ENCODE measurements at regions not wholly inside any gene's neighbourhood (a gene's known extent, or its start where the extent isn't known, plus 50 kb on each side); places are given as distances from the start of the nearest gene placed in this dataset.
"Not testable (repeated sequence)": the region's sequence is repeated elsewhere in the genome, so short reads cannot be mapped to it uniquely, and the experiment has no call there.

DNA sequence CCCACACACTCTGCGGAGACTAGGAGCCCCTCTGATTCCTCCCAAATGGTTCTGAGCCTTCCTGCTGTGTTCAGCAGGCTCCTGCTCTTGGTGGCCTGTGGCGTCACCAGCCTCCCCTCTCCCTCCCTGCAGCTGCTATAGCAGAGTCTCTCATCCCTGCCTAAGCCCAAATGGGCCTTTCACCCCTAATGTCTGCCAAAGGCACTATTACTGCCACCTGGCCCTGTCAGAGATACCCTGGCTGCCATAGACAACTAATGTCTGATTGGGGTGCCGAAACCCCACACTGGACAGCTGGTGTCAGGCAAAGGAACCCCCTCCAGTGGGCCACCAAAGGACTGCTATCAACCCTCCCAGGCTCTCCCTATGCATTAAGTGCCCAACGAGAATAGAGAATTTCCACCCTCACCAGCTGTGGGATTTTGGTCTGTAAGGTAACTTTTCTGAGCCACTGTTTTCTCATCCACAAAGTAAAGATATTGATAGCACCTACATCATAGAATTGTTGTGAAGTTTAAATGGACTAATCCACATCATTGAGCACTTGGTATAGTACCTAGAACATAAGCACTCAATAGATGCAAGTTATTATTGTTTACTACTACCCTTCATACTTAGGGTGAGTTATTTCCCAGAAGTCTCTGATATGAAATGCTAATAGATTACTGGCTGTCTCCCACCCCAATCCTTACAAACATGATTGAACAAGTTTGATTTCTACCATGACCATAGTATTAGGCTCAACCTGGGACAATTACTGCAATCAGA, 421.3 kb downstream of the MID1IP1 start:
- DNase-seq (ENCODE audit: low spot score): no peak

- no peak for DNase-seq (ENCODE audit: low spot score)
These were observed 425.0 kb downstream of the MID1IP1 start for GRCh38 chrX:39226251-39226650.

DNA sequence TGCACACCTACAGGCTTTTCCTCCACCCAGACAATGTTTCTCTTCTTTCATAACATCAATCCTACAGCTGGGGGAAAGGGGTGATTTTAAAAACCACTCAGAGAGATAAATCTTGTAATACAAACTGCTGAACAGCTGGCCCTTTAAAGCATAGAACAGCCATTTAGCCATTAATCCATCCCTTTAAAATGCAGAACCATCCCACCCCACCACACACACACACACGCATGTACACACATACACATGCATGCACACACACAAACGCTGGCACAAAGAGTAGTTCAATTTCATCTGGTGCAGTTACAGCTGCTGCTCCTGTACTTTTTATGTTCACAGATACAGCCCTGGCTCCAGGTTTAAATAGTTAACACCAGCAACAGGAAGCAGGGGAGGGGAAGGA, 426.1 kb downstream of the MID1IP1 start:
- DNase-seq (ENCODE audit: low spot score): no peak

- no peak for DNase-seq (ENCODE audit: low spot score)
These were observed 436.7 kb downstream of the MID1IP1 start for GRCh38 chrX:39238006-39238405.

GRCh38 chrX:39242187-39242586, 440.9 kb downstream of the MID1IP1 start:
- DNase-seq (ENCODE audit: low spot score): peak; percentile 70

- no peak for DNase-seq (ENCODE audit: low spot score)
These were observed 442.9 kb downstream of the MID1IP1 start for GRCh38 chrX:39244147-39244546.

DNA sequence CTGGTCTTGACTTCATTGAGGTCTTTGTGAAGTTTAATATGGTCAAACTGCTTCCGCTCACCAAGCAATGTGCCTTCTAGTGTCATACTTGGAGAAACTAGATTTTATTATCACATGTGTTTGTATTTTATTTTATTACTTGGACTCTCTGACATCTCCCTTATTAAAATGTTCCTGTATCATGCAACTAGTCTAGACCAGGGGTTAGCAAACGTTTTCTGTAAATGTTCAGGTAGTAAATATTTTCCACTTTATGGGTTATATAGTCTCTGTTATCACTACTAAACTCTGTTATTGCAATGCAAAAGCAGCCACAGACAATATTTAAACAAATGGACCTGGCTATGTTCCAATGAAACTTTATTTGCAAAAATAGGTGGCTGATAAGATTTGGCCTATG, 443.8 kb downstream of the MID1IP1 start:
- DNase-seq (ENCODE audit: low spot score): no peak

DNA sequence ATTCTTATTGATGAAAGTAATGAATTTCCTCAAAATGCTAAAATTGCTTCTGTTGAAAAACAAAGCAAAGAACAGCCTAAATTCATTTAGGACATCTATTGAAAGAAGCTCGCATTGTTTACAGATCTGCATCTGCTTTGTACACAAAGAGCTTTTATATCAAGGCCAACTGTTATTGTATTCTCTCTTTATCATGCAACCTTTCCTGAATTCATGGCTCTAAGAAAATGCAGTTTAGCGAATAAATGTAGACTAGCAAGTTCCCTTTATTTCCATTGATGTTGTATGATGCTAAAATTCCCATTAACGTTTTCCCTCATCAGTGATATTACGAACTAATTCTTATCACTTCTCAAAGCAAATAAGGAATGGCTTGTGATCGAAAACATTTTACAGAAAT, 446.3 kb downstream of the MID1IP1 start:
- DNase-seq (ENCODE audit: low spot score): no peak

- DNase-seq (ENCODE audit: low spot score): no peak
These were observed 447.1 kb downstream of the MID1IP1 start for GRCh38 chrX:39248330-39248729.

DNA sequence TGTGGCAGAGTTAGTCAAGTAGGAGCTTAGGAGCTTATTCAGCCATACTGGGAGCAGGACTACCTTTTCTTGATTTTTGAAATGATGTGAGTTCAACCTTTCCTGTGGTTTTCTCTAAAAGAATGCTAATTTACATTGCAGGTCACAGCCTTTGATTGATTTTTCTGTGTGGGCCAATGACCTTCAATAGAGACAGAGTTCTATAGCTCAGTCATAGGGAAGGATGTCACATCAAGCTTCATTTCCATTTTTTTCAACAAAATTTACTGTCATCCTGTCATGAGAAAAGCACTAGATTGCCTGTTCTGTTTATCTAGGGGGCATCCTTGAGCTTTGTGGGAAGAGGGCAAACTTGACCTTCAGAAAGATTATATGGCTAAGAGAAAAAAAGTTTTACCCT, 448.7 kb downstream of the MID1IP1 start:
- DNase-seq (ENCODE audit: low spot score): no peak

DNA sequence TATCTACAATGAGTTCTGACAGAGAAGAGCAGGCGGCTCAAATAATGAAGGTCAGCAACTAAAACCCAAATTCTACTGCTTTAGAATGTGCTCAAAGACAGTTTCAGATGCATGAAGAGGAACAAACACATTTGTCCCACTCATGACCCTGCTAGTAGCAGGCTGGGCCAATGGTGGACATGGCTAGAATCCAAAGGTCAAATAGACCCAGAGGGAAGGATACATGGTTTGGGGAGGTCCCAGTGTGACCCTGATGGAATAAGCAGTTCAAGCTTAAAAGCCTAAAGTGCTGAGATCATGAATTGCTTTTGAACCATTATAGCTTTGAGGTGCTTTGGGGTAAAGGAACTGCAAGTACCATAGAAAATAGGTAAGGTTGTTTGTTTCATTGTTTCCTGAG, 450.7 kb downstream of the MID1IP1 start:
- DNase-seq (ENCODE audit: low spot score): no peak

DNA sequence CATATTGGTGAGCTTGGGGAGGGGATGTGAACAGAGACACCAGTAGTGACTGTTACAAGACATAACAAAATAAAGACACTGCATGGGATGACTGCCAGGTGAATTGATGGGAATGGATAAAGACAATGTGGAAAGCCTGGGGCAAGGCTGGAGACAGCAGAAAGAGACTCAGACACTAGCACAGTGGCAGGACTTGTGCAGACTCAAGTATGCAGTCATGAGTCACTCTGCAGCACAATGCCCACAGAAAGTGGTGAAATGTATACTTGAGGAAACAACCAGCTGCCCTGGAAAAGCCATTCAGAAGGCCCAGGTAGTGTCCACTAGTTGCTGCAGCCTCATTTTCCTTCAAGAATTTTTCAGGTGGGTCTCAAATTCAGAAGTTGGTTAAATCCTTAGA, 452.3 kb downstream of the MID1IP1 start:
- DNase-seq (ENCODE audit: low spot score): no peak

DNA sequence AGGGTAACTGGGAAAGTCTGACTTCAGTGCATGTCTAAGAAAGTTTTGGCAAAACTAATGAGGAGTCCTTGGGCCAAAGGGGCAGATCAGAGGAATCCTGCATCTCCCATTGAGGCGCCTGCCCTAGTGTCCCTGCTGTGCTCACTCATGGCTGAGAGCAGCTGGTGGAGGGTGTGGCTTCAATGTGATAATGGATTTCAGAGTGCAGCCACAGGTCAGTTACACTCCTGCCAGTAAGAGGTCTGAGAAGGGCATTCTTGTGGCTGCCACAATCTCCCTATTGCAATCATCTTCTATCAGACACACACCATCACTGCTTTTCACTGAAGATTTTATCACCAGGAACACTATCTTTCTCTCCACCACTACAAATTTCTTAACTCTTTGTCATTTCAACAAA, 457.1 kb downstream of the MID1IP1 start:
- peak; percentile 19 for DNase-seq (ENCODE audit: low spot score)

GRCh38 chrX:39260965-39261364, 459.7 kb downstream of the MID1IP1 start:
- no peak for DNase-seq (ENCODE audit: low spot score)

- DNase-seq (ENCODE audit: low spot score): peak; percentile 25
These were observed 460.3 kb downstream of the MID1IP1 start for GRCh38 chrX:39261446-39262147.

- DNase-seq (ENCODE audit: low spot score): no peak
These were observed 461.4 kb downstream of the MID1IP1 start for GRCh38 chrX:39262641-39263040.

DNA sequence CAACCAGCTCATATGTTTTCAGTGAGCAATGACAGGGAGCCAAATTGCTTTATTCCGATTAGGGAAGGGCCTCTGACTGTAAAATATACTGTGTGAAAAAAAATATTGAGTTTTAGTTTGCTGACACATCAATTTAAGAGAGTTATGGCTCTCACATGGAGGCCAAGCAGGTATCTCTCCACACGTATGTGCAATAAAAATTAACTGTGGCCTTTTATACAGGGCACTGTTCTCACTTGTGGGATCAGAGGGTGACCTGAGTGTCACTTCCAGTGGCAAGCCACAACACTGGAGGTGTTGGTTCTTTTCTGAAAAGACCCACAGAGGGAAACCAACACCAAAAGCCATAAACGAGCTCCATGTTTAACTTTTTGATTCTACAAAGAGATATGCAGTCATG, 462.8 kb downstream of the MID1IP1 start:
- no peak for DNase-seq (ENCODE audit: low spot score)

- no peak for DNase-seq (ENCODE audit: low spot score)
These were observed 465.9 kb downstream of the MID1IP1 start for GRCh38 chrX:39267176-39267575.

GRCh38 chrX:39268207-39268606, 466.9 kb downstream of the MID1IP1 start:
- DNase-seq (ENCODE audit: low spot score): no peak

- no peak for DNase-seq (ENCODE audit: low spot score)
These were observed 474.3 kb downstream of the MID1IP1 start for GRCh38 chrX:39275500-39276068.

DNA sequence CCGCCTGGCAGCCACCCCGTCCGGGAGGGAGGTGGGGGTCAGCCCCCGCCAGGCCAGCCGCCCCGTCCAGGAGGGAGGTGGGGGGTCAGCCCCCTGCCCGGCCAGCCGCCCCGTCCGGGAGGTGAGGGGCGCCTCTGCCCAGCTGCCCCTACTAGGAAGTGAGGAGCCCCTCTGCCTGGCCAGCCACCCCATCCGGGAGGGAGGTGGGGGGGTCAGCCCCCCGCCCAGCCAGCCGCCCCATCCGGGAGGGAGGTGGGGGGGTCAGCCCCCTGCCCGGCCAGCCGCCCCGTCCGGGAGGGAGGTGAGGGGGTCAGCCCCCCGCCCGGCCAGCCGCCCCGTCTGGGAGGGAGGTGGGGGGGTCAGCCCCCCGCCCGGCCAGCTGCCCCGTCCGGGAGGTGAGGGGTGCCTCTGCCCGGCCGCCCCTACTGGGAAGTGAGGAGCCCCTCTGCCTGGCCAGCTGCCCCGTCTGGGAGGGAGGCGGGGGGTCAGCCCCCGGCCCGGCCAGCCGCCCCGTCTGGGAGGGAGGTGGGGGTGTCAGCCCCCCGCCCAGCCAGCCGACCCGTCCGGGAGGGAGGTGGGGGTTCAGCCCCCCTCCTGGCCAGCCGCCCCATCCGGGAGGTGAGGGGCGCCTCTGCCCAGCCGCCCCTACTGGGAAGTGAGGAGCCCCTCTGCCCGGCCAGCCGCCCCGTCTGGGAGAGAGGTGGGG, 476.6 kb downstream of the MID1IP1 start:
- not testable (repeated sequence) for DNase-seq (ENCODE audit: low spot score)

- DNase-seq (ENCODE audit: low spot score): no peak
These were observed 482.0 kb downstream of the MID1IP1 start for GRCh38 chrX:39283239-39283638.

GRCh38 chrX:39288592-39288991, 487.3 kb downstream of the MID1IP1 start:
- DNase-seq (ENCODE audit: low spot score): no peak
